Heart right ventricle (tissue), 16 donors: ENCODE measurements at regions not wholly inside any gene's neighbourhood (a gene's known extent, or its start where the extent isn't known, plus 50 kb on each side); places are given as distances from the start of the nearest gene placed in this dataset.

Experiments used
- ATAC-seq, 8 donors: fragments of 200-7000 bp; cut with Tn5 transposase; one replicate each; pipeline ENCODE4 v1.9.1; 2020; ENCODE audit warnings: mild to moderate bottlenecking in 8 of 8, moderate library complexity in 8 of 8, moderate number of reproducible peaks in 1 of 8
- DNase-seq, 2 donors: peaks; one replicate each; pipeline ENCODE4 v3.0.0-alpha.2; 2020
- H3K27ac ChIP-seq, 10 donors: fragments of 200-600 bp; sonication (generic) in 2 of 10; one replicate each; pipeline versions ENCODE4 v1.5.0 to v1.8.0; 2020 to 2022; ENCODE audit warnings: mild to moderate bottlenecking in 3 of 10
- H3K27me3 ChIP-seq, 7 donors: fragments of 200-600 bp; one replicate each; pipeline ENCODE4 v1.8.0; 2021 to 2022; ENCODE audit warnings: mild to moderate bottlenecking in 2 of 7
- H3K36me3 ChIP-seq, 9 donors: fragments of 200-600 bp; sonication (generic) in 1 of 9; one replicate each; pipeline versions ENCODE4 v1.5.0 to v1.8.0; 2020 to 2022; ENCODE audit warnings: mild to moderate bottlenecking in 2 of 9
- H3K4me1 ChIP-seq, 9 donors: fragments of 200-600 bp; sonication (generic) in 1 of 9; one replicate each; pipeline versions ENCODE4 v1.5.0 to v1.8.0; 2020 to 2022; ENCODE audit warnings: mild to moderate bottlenecking in 4 of 9
- H3K4me3 ChIP-seq, 10 donors: fragments of 200-600 bp; sonication (generic) in 2 of 10; one replicate each; pipeline versions ENCODE4 v1.5.0 to v1.8.0; 2020 to 2022; ENCODE audit warnings: mild to moderate bottlenecking in 7 of 10, moderate library complexity in 2 of 10
- H3K9me3 ChIP-seq, 11 donors: fragments of 200-600 bp in 10 of 11; sonication (generic) in 2 of 11; one replicate each; pipeline versions ENCODE4 v1.5.0 to v1.8.0; 2013 to 2022; ENCODE audit warnings: mild to moderate bottlenecking in 2 of 11, control low read depth in 1 of 11, moderate library complexity in 1 of 11
- CTCF ChIP-seq, 9 donors: fragments of 200-600 bp; sonication (generic) in 2 of 9; IDR thresholded peaks; one replicate each; pipeline versions ENCODE4 v1.5.0 to v1.8.0; 2021 to 2022; ENCODE audit warnings: antibody characterized with exemption in 9 of 9, mild to moderate bottlenecking in 5 of 9, moderate library complexity in 1 of 9
- WGBS, 2 donors: extraction: QIAGEN DNeasy Blood & Tissue Kit; methylation state at CpG; one replicate each; pipeline ENCODE4 v1.1.7; 2013; ENCODE audit warnings: inconsistent platforms in 1 of 2; 5-methylcytosine and 5-hydroxymethylcytosine counted together
- intact Hi-C, 10 donors: fragments of 100-400 bp; cut with DNase I; formaldehyde crosslinking; loops; one replicate each; pipeline versions ENCODE4 v1.11.1 to v1.14.2; 2022
- donor health status: Arrhythmogenic right ventricular cardiomyopathy.
- donor health status: ischemic (EF 13 %, LVEDD 7.1; RV severe dilation, severe dysfunction).
- donor health status: healthy with polysubstance abuse.
- donor health status: DM: no; HTN: yes; CAD: no.
- donor health status: DM: no; HTN: no; CAD: no.
- donor health status: ischemic (EF 25% LVEDD 6.9; RV normal size, moderate dysfunction).
- donor health status: ischemic (EF 25% LVEDD 5.7; RV mildly dilated, moderate dysfunction).
- donor health status: healthy.
- donor health status: DM: yes; HTN: yes; CAD: no.
- donor health status: Ischemic cardiomyopathy.
- donor health status: ischemic (EF 35%, LVEDD 5.7; RV mildly dilated, moderate dysfunction).
- donor health status: nonischemic (EF 11% LVEDD 7.7; RV severe dilation, severe dysfunction).
- donor health status: DM: yes; HTN: yes; CAD: no.
- donor health status: PGD.
- donor health status: ischemic (EF 29% LVEDD 5.4; RV normal size, mild dysfunction).
- donor health status: nonischemic (EF 23%, LVEDD 6.1; RV moderate dilation, normal function).

GRCh38 chr6:153958860-153959259 lies 80.2 kb upstream of the OPRM1 start:
- ATAC-seq (no peak), DNase-seq (no peak)
- Histone ChIP-seq H3K27ac (no peak overlapping the region), H3K4me1 (no peaks in the 10 kb centered on the region), H3K4me3 (no peak overlapping the region), H3K36me3 (no peaks in the 10 kb centered on the region), H3K9me3 (peaks cover 0 to 6% (median 0%) of the 10 kb centered on the region in 11 donors), H3K27me3 (no peaks in the 10 kb centered on the region)
- WGBS, 2 donors = 60 to 73% methylated on average over 1 of the region's 1 CpG
- intact Hi-C loops = loop anchor here in 1 of 10 donors (10.0 kb wide), 1 partner anchor 724 kb away; no protein-coding TSS in a partner anchor
- TF ChIP-seq CTCF (IDR thresholded peaks at IDR 0.05) = no peak

GRCh38 chr6:153957394-153957793 lies 81.6 kb upstream of the OPRM1 start:
- H3K27me3 ChIP-seq = no peaks in the 10 kb centered on the region
- H3K4me3 ChIP-seq = no peak overlapping the region
- H3K9me3 ChIP-seq = peaks cover 0 to 6% (median 0%) of the 10 kb centered on the region in 11 donors
- no peaks in the 10 kb centered on the region for H3K36me3 ChIP-seq
- TF ChIP-seq CTCF (IDR thresholded peaks at IDR 0.05) = no peak
- DNase-seq = no peak
- no peak overlapping the region for H3K27ac ChIP-seq
- no peak for ATAC-seq
- 71 to 79% methylated on average over 4 of the region's 4 CpGs for WGBS, 2 donors
- no peaks in the 10 kb centered on the region for H3K4me1 ChIP-seq
- intact Hi-C loops = loop anchor here in 1 of 10 donors (10.0 kb wide), 1 partner anchor 723 kb away; no protein-coding TSS in a partner anchor

GRCh38 chr6:153956808-153957207 lies 82.2 kb upstream of the OPRM1 start:
- 47 to 52% methylated on average over 2 of the region's 2 CpGs for WGBS, 2 donors
- H3K27me3 ChIP-seq = no peaks in the 10 kb centered on the region
- H3K4me3 ChIP-seq = no peak overlapping the region
- H3K4me1 ChIP-seq = no peaks in the 10 kb centered on the region
- TF ChIP-seq CTCF (IDR thresholded peaks at IDR 0.05) = no peak
- no peak for DNase-seq
- H3K9me3 ChIP-seq = peaks cover 0 to 6% (median 0%) of the 10 kb centered on the region in 11 donors
- ATAC-seq = no peak
- intact Hi-C loops = loop anchor here in 1 of 10 donors (10.0 kb wide), 1 partner anchor 722 kb away; no protein-coding TSS in a partner anchor
- no peaks in the 10 kb centered on the region for H3K36me3 ChIP-seq
- no peak overlapping the region for H3K27ac ChIP-seq

GRCh38 chr6:153949616-153950015 lies 89.4 kb upstream of the OPRM1 start:
- DNase-seq = no peak
- Histone ChIP-seq H3K4me3 (no peak overlapping the region), H3K36me3 (no peaks in the 10 kb centered on the region), H3K4me1 (no peaks in the 10 kb centered on the region), H3K27ac (no peak overlapping the region), H3K27me3 (peaks cover 0 to 2% (median 0%) of the 10 kb centered on the region in 7 donors), H3K9me3 (peaks cover 0 to 6% (median 0%) of the 10 kb centered on the region in 11 donors)
- intact Hi-C loops = loop anchor here in 8 of 10 donors (2.0 to 10.0 kb wide), 5 partner anchors 715 to 915 kb away; no protein-coding TSS in a partner anchor
- no peak for TF ChIP-seq CTCF (IDR thresholded peaks at IDR 0.05)
- ATAC-seq = no peak
- 49 to 59% methylated on average over 4 of the region's 4 CpGs for WGBS, 2 donors
